PFSK-1 (cell line): ENCODE measurements at regions not wholly inside any gene's neighbourhood (a gene's known extent, or its start where the extent isn't known, plus 50 kb on each side); places are given as distances from the start of the nearest gene placed in this dataset.

Experiments used
- POLR2AphosphoS5 ChIP-seq: IDR thresholded peaks from 2 replicates; pipeline ENCODE4 v1.6.1; 2012; ENCODE audit warnings: low read depth, mild to moderate bottlenecking, control low read depth, low read length, moderate library complexity
- TAF1 ChIP-seq: IDR thresholded peaks from 2 replicates; pipeline ENCODE4 v1.6.1; 2012; ENCODE audit warnings: low read length, control low read depth, borderline replicate concordance; ENCODE audit not compliant: insufficient read depth
- TF ChIP-seq, protein P1 (sequence below), 2 experiments: IDR thresholded peaks; 2 replicates each; pipeline versions ENCODE4 v1.6.1 to v1.8.0; 2011 to 2012; ENCODE audit warnings: low read depth in 2 of 2, low read length in 2 of 2, control low read depth in 1 of 2, inconsistent platforms in 1 of 2, mild to moderate bottlenecking in 1 of 2, moderate library complexity in 1 of 2; ENCODE audit not compliant: insufficient read depth in 1 of 2

DNA sequence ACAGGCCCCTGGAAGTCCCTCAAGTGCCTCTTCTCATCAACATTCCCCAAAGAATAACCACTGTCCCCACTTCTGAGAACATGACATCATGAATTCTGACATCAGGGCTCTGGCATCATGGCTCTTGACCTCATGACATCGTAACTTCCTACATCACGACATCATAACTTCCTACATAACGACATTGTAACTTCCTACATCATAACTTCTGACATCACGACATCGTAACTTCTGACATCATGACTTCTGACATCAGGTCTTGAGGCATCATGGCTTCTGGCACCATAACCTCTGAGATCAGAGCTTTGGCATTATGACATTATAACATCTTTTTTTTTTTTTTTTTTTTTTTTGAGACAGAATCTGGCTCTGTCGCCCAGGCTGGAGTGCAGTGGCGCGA is 66.7 kb upstream of the FAM20C start:
- TF ChIP-seq POLR2AphosphoS5 (no peak), TAF1 (no peak)
- TF ChIP-seq, protein P1, sequence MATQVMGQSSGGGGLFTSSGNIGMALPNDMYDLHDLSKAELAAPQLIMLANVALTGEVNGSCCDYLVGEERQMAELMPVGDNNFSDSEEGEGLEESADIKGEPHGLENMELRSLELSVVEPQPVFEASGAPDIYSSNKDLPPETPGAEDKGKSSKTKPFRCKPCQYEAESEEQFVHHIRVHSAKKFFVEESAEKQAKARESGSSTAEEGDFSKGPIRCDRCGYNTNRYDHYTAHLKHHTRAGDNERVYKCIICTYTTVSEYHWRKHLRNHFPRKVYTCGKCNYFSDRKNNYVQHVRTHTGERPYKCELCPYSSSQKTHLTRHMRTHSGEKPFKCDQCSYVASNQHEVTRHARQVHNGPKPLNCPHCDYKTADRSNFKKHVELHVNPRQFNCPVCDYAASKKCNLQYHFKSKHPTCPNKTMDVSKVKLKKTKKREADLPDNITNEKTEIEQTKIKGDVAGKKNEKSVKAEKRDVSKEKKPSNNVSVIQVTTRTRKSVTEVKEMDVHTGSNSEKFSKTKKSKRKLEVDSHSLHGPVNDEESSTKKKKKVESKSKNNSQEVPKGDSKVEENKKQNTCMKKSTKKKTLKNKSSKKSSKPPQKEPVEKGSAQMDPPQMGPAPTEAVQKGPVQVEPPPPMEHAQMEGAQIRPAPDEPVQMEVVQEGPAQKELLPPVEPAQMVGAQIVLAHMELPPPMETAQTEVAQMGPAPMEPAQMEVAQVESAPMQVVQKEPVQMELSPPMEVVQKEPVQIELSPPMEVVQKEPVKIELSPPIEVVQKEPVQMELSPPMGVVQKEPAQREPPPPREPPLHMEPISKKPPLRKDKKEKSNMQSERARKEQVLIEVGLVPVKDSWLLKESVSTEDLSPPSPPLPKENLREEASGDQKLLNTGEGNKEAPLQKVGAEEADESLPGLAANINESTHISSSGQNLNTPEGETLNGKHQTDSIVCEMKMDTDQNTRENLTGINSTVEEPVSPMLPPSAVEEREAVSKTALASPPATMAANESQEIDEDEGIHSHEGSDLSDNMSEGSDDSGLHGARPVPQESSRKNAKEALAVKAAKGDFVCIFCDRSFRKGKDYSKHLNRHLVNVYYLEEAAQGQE (IDR thresholded peaks at IDR 0.05; ENCODE audit: insufficient read depth in 1 of 2, low read depth in 2 of 2, low read length in 2 of 2), result no peak
